IMR-90 (cell line): ENCODE measurements at regions not wholly inside any gene's neighbourhood (a gene's known extent, or its start where the extent isn't known, plus 50 kb on each side); places are given as distances from the start of the nearest gene placed in this dataset.
A peak's percentile ranks its signal among the peaks of the same experiment; 100 is the strongest.

Experiments used
- ATAC-seq: fragments of 200-7000 bp; cut with Tn5 transposase; 2 replicates; pipeline ENCODE4 v1.9.1; 2020; ENCODE audit warnings: low read depth, mild to moderate bottlenecking, moderate library complexity
- BruUV-seq: library from RNA; stranded (reverse); fragments of 400-500 nt; replicated peaks from 2 replicates; lab custom pipeline; 2021; lab: Mats Ljungman, UMichigan
- CTCF ChIA-PET: fragments of 300-600 bp; formaldehyde crosslinking; extraction: SDS; loops from one replicate; lab custom pipeline; 2021; ENCODE audit warnings: antibody characterized with exemption; lab: Yijun Ruan, JAX
- POLR2A ChIA-PET: fragments of 300-600 bp; sonication (Branson Sonifier 250); formaldehyde crosslinking; loops from one replicate; lab custom pipeline; 2022; ENCODE audit warnings: antibody characterized with exemption; ENCODE audit not compliant: unreplicated experiment; lab: Charles Lee
- DNase-seq: peaks from one replicate; pipeline ENCODE4 v3.0.0; 2013
- H2AFZ ChIP-seq: replicated peaks from 2 replicates; pipeline ENCODE3; 2013; ENCODE audit warnings: low read length, mild to moderate bottlenecking; ENCODE audit not compliant: poor library complexity
- H2AK5ac ChIP-seq: 2 replicates; pipeline ENCODE4 v1.6.1; 2013; ENCODE audit warnings: low read depth, low read length, inconsistent platforms
- H2AK9ac ChIP-seq: replicated peaks from 2 replicates; pipeline ENCODE3; 2013; ENCODE audit warnings: mild to moderate bottlenecking, low read depth, low read length, moderate library complexity; ENCODE audit not compliant: poor library complexity
- H2BK120ac ChIP-seq: 2 replicates; pipeline ENCODE4 v1.6.1; 2013; ENCODE audit warnings: low read depth, low read length, inconsistent platforms
- H2BK15ac ChIP-seq: 3 replicates; pipeline ENCODE4 v1.6.1; 2013; ENCODE audit warnings: low read depth, low read length, inconsistent platforms
- H2BK20ac ChIP-seq: 2 replicates; pipeline ENCODE4 v1.6.1; 2013; ENCODE audit warnings: low read depth, mild to moderate bottlenecking, inconsistent platforms, low read length, moderate library complexity
- H2BK5ac ChIP-seq: 2 replicates; pipeline ENCODE4 v1.6.1; 2013; ENCODE audit warnings: mild to moderate bottlenecking, low read depth, low read length, inconsistent platforms; ENCODE audit not compliant: poor library complexity, severe bottlenecking
- H3K14ac ChIP-seq: replicated peaks from 2 replicates; pipeline ENCODE4 v1.6.1; 2013; ENCODE audit warnings: low read depth, low read length, inconsistent platforms
- H3K18ac ChIP-seq: 2 replicates; pipeline ENCODE4 v1.6.1; 2013; ENCODE audit warnings: low read depth, low read length, control low read depth
- H3K23ac ChIP-seq: 2 replicates; pipeline ENCODE4 v1.6.1; 2013; ENCODE audit warnings: low read depth, low read length, inconsistent platforms
- H3K27ac ChIP-seq: 2 replicates; pipeline ENCODE4 v1.5.1; 2013; ENCODE audit warnings: mild to moderate bottlenecking, control low read depth, low read length; ENCODE audit not compliant: insufficient read depth
- H3K27me3 ChIP-seq: 2 replicates; pipeline ENCODE4 v1.6.1; 2013; ENCODE audit warnings: low read length; ENCODE audit not compliant: control insufficient read depth, insufficient read depth
- H3K36me3 ChIP-seq: 2 replicates; pipeline ENCODE4 v1.6.1; 2013; ENCODE audit warnings: low read length, mixed read lengths; ENCODE audit not compliant: control insufficient read depth, insufficient read depth
- H3K4ac ChIP-seq: 2 replicates; pipeline ENCODE4 v1.6.1; 2013; ENCODE audit warnings: low read depth, low read length, inconsistent platforms
- H3K4me1 ChIP-seq: 2 replicates; pipeline ENCODE4 v1.6.1; 2013; ENCODE audit warnings: low read length, mixed read lengths; ENCODE audit not compliant: control insufficient read depth, insufficient read depth
- H3K4me2 ChIP-seq: 2 replicates; pipeline ENCODE4 v1.6.1; 2013; ENCODE audit warnings: low read depth, mild to moderate bottlenecking, control low read depth, low read length, moderate library complexity
- H3K4me3 ChIP-seq: 2 replicates; pipeline ENCODE4 v1.5.1; 2013; ENCODE audit warnings: low read depth, mild to moderate bottlenecking, control low read depth, low read length, moderate library complexity; ENCODE audit not compliant: insufficient read depth
- H3K56ac ChIP-seq: 2 replicates; pipeline ENCODE4 v1.6.1; 2013; ENCODE audit warnings: low read length, inconsistent platforms; ENCODE audit not compliant: insufficient read depth; ENCODE audit errors: extremely low read depth
- H3K79me1 ChIP-seq, 2 experiments: 2 replicates each; pipeline ENCODE4 v1.6.1; 2013; ENCODE audit warnings: low read length in 2 of 2, inconsistent platforms in 1 of 2, low read depth in 1 of 2
- H3K9ac ChIP-seq: 2 replicates; pipeline ENCODE4 v1.6.1; 2013; ENCODE audit warnings: low read depth, low read length, control low read depth
- H3K9me1 ChIP-seq: 2 replicates; pipeline ENCODE4 v1.6.1; 2013; ENCODE audit warnings: low read length, inconsistent platforms; ENCODE audit not compliant: insufficient read depth
- H3K9me3 ChIP-seq: 2 replicates; pipeline ENCODE4 v1.6.1; 2013; ENCODE audit warnings: low read length; ENCODE audit not compliant: control insufficient read depth, insufficient read depth
- H4K20me1 ChIP-seq: 2 replicates; pipeline ENCODE4 v1.6.1; 2013; ENCODE audit warnings: low read length, inconsistent platforms; ENCODE audit not compliant: insufficient read depth
- H4K5ac ChIP-seq: 2 replicates; pipeline ENCODE4 v1.6.1; 2013; ENCODE audit warnings: mild to moderate bottlenecking, low read depth, low read length, control low read depth
- H4K8ac ChIP-seq, 2 experiments: 2 replicates each; pipeline ENCODE4 v1.6.1; 2013; ENCODE audit warnings: low read depth in 2 of 2, low read length in 2 of 2, control low read depth in 1 of 2, inconsistent platforms in 1 of 2
- H4K91ac ChIP-seq: 2 replicates; pipeline ENCODE4 v1.6.1; 2013; ENCODE audit warnings: low read depth, low read length, inconsistent platforms; ENCODE audit not compliant: insufficient read depth
- CTCF ChIP-seq: conservative IDR thresholded peaks from 2 replicates; pipeline ENCODE4 v1.5.1; 2012; ENCODE audit warnings: mild to moderate bottlenecking, low read depth, low read length, improper control_type of control experiment
- POLR2A ChIP-seq: IDR thresholded peaks from 2 replicates; pipeline ENCODE4 v1.6.1; 2012; ENCODE audit warnings: mild to moderate bottlenecking, low read depth, low read length
- WGBS, 2 experiments: methylation state at CpG; one replicate each; pipeline versions ENCODE4 v1.1.5 to v1.1.7; 2013; ENCODE audit warnings: missing lambda C conversion rate in 2 of 2; ENCODE audit not compliant: insufficient read length in 1 of 2; ENCODE audit errors: extremely low coverage in 2 of 2; 5-methylcytosine and 5-hydroxymethylcytosine counted together
- dilution Hi-C: fragments of 300-500 bp; cut with HindIII; formaldehyde crosslinking; loops from one replicate; pipeline ENCODE4 v1.14.3; 2018; ENCODE audit warnings: low sequenced_read_pairs; ENCODE audit not compliant: unreplicated experiment
- in situ Hi-C: fragments of 300-500 bp; cut with MboI; formaldehyde crosslinking; loops from 3 replicates; pipeline ENCODE4 v1.14.3; 2019; ENCODE audit warnings: low sequenced_read_pairs, inconsistent platforms, mixed read lengths
- intact Hi-C: fragments of 100-400 bp; cut with micrococcal nuclease; formaldehyde crosslinking; loops from 2 replicates; pipeline ENCODE4 v1.10.0; 2022

GRCh38 chr10:3955493-3955892, 170.5 kb upstream of the KLF6 start:
- no peaks in the 10 kb centered on the region for H3K36me3 ChIP-seq
- dilution Hi-C loops (no loop called here), intact Hi-C loops (no loop called here), in situ Hi-C loops (no loop called here)
- H3K9me3 ChIP-seq = no peaks in the 10 kb centered on the region
- no peak overlapping the region for H2BK5ac ChIP-seq
- H3K79me1 ChIP-seq = no peaks in the 10 kb centered on the region
- no peak overlapping the region for H4K8ac ChIP-seq
- ATAC-seq = no peak
- H4K20me1 ChIP-seq = no peaks in the 10 kb centered on the region
- H2AK9ac ChIP-seq = no peak overlapping the region
- CTCF ChIA-PET = no interaction called here
- H3K14ac ChIP-seq = no peak overlapping the region
- H2BK20ac ChIP-seq = no peak overlapping the region
- no peak overlapping the region for H3K56ac ChIP-seq
- POLR2A ChIA-PET = interaction anchor here (0.5 kb wide), 1 partner anchor 100 kb away, joined by 4 read pairs; no protein-coding TSS in a partner anchor
- no peaks in the 10 kb centered on the region for H3K4me1 ChIP-seq
- H3K23ac ChIP-seq = no peak overlapping the region
- no CpG with 5 or more reads among the region's 13 CpGs for WGBS, 2 experiments
- no peak overlapping the region for H3K4ac ChIP-seq
- TF ChIP-seq CTCF (no peak), POLR2A (no peak)
- H2AFZ ChIP-seq = no peak overlapping the region
- no peak overlapping the region for H3K4me3 ChIP-seq
- no peak overlapping the region for H2BK15ac ChIP-seq
- no peak overlapping the region for H2BK120ac ChIP-seq
- no peak overlapping the region for H3K18ac ChIP-seq
- no TSS peak for BruUV-seq
- H2AK5ac ChIP-seq = no peak overlapping the region
- no peak overlapping the region for H4K91ac ChIP-seq
- H3K27ac ChIP-seq = no peak overlapping the region
- no peak overlapping the region for H3K4me2 ChIP-seq
- no peaks in the 10 kb centered on the region for H3K27me3 ChIP-seq
- H3K9ac ChIP-seq = no peak overlapping the region
- no peak overlapping the region for H4K5ac ChIP-seq
- peak; percentile 20 for DNase-seq
- H3K9me1 ChIP-seq = no peaks in the 10 kb centered on the region
